Activated CD8-positive, alpha-beta memory T cell treated with anti-CD3 and anti-CD28 coated beads for 36 hours (primary cell): ENCODE measurements at regions not wholly inside any gene's neighbourhood (a gene's known extent, or its start where the extent isn't known, plus 50 kb on each side); places are given as distances from the start of the nearest gene placed in this dataset.
"Not testable (repeated sequence)": the region's sequence is repeated elsewhere in the genome, so short reads cannot be mapped to it uniquely, and the experiment has no call there.

ENCODE experiments used
- CTCF ChIA-PET: fragments of 350-600 bp; sonication (Branson Sonifier 250); formaldehyde crosslinking; loops from one replicate; lab custom pipeline; 2021; ENCODE audit warnings: antibody characterized with exemption; lab: Charles Lee
- POLR2A ChIA-PET: fragments of 350-600 bp; sonication (Branson Sonifier 250); formaldehyde crosslinking; loops from one replicate; lab custom pipeline; 2021; ENCODE audit warnings: antibody characterized with exemption; lab: Charles Lee

GRCh38 chr20:47855799-47856198 is 70.5 kb upstream of the SULF2 start:
- CTCF ChIA-PET: no interaction called here
- POLR2A ChIA-PET: no interaction called here

- CTCF ChIA-PET: no interaction called here
These were observed 69.5 kb upstream of the SULF2 start for GRCh38 chr20:47854687-47855212.

DNA sequence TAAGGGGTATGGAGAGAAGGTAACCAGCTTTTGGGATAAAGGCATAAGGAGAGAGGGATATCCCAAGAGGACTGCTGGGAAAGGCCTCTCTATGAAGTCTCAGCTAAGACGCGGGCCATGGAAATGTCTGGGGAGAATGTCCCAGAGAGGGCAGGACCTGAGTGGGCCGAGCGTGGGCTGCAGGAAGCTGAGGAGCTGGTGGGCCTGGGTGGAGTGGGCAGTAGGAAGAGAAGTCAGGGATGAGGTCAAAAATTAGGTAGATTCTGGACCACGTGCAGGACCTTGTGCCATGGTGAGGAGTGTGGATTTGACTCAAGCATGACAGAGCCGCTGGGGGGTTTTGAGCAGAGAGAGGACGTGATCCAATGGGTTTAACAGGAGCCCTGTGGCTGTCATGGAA is 66.5 kb upstream of the SULF2 start:
- POLR2A ChIA-PET: no interaction called here
- CTCF ChIA-PET: no interaction called here

More at GRCh38 chr20:47854687-47855212, 69.5 kb upstream of the SULF2 start:
- POLR2A ChIA-PET: no interaction called here

DNA sequence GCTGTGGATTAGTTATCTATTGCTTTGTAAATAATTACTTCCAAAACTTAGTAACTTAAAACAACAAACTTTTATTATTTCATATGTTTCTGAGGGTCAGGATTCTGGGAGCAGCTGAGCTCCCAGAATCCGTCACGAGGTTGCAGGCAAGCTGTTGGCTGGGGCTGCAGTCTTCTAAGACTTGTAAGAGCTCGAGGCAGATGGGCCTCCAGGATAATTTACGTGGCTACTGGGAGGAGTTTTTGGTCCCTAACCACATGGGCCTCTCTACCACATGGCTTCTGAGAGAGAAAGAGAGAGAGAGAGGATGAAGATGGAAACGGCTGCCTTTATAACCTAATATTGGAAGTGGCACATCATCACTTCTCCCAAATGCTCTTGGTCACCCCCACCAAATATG is 64.9 kb upstream of the SULF2 start:
- POLR2A ChIA-PET: no interaction called here
- CTCF ChIA-PET: no interaction called here

DNA sequence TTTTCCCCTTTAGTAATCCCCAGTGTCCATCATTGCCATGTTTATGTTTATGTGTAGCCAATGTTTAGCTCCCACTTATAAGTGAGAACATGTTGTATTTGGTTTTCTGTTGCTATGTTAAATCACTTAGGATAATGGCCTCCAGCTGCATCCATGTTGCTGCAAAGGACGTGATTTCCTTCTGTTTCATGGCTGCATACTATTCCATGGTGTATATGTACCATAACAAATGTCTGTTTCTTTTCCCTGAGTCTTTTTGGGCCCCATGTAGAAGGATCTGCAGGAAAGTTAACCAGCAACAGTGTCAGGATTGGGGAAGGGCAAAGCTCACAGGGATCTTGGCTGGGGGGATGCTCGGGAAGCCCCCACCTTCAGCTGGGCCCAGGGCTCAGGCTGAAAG is 64.3 kb upstream of the SULF2 start:
- ChIA-PET CTCF (no interaction called here), POLR2A (no interaction called here)

DNA sequence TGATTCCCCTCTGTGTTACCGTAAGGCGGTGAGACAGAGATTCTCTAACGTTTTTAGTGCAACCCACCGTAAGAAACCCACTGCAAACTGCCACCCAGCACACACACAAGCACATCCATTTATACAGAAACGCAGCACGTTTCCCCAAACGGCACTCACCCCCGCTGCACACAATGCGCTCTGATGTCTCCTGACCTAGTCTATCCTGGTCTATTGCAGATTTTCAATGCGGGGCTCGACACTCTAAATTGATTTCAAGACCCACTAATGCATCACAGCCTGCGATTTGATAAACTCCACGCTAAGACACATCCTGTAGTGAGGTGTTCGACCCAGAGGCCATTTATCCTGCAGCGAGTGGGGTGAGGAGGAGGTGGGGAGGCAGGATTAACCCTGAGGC is 63.7 kb upstream of the SULF2 start:
- CTCF ChIA-PET: no interaction called here

GRCh38 chr20:47848534-47848933 is 63.3 kb upstream of the SULF2 start:
- CTCF ChIA-PET, POLR2A ChIA-PET: not testable (repeated sequence)

More for the DNA sequence above, 63.7 kb upstream of the SULF2 start:
- POLR2A ChIA-PET: no interaction called here

GRCh38 chr20:47847884-47848485 is 62.7 kb upstream of the SULF2 start:
- POLR2A ChIA-PET: no interaction called here
- CTCF ChIA-PET: no interaction called here

DNA sequence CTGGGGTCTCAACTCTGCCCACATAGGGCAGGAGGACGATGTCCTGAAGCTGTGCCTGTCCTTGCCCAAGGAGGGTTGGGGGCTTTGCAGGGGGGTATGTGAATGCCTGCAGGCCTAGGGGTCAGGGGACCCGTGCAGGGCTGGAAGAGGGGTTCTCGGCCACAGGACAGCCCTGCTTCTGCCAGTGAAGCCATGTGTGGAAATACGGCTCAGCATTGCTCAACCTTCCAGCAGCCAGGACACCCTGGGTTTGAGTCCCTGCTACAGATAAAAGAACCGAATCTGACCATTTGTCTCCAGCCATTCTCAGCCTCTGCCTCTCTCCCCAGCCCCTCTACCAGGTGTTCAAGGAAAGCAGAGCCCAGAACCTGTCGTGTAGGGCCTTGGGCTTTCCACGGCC is 61.9 kb upstream of the SULF2 start:
- POLR2A ChIA-PET, CTCF ChIA-PET: not testable (repeated sequence)

- POLR2A ChIA-PET, CTCF ChIA-PET: not testable (repeated sequence)
These were observed 61.4 kb upstream of the SULF2 start for GRCh38 chr20:47846651-47847050.

GRCh38 chr20:47845382-47845977 is 60.2 kb upstream of the SULF2 start:
- CTCF ChIA-PET, POLR2A ChIA-PET: not testable (repeated sequence)

DNA sequence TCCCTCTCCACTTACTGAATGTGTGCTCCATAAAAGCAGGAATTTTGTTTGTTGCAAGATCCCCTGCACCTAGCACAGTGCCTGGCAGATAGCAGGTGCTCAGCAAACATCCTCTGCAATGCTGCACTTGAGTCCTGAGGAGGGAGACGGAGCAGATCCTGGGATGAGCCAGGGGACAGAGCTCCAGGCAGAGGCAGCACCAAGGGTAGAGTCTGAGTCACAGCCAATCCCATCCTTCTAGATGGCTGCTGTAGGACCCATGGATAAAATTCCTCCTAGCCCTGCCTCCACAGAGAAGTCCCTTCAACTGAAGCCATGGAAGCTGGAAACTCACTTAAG is 59.3 kb upstream of the SULF2 start:
- CTCF ChIA-PET, POLR2A ChIA-PET: not testable (repeated sequence)

GRCh38 chr20:47843886-47844567 is 58.7 kb upstream of the SULF2 start:
- CTCF ChIA-PET: no interaction called here
- POLR2A ChIA-PET: no interaction called here

DNA sequence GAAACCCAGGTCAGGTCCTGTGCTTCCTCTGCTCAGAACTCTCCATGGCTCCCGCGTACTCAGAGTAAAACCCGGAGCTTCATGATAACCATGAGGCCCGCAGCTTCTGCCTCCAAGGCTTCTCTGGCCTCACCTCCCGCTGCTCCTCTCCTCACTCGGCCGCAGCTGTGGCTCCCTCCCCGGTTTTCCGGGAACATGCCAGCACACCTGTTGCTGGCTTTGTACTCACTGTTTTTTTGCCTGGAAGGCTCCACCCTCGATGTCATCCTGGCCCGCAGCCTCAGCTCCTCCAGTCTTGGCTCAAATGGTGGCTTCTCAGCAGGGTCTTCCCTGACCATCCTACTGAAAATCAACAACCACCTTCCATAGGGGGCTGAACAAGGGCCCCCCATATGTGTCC is 57.7 kb upstream of the SULF2 start:
- POLR2A ChIA-PET, CTCF ChIA-PET: not testable (repeated sequence)

DNA sequence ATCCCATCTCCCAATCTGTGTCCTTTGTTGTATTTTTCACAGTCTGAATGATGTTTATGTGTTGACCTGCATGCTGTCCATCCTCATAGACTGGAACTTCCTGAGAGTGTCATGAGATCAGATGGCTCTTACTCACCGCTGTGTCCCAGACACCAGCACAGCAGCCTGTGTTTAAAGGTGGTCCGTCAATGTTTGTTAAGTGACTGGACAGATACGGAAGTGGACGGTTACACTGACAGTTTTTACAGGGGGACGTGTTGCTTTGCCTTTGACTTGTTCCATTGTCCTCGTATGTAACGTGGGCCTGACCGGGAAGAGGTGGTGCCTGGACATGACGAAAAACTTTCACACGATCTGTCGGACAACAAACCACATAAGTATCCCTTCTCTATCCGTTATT is 56.7 kb upstream of the SULF2 start:
- CTCF ChIA-PET, POLR2A ChIA-PET: not testable (repeated sequence)

DNA sequence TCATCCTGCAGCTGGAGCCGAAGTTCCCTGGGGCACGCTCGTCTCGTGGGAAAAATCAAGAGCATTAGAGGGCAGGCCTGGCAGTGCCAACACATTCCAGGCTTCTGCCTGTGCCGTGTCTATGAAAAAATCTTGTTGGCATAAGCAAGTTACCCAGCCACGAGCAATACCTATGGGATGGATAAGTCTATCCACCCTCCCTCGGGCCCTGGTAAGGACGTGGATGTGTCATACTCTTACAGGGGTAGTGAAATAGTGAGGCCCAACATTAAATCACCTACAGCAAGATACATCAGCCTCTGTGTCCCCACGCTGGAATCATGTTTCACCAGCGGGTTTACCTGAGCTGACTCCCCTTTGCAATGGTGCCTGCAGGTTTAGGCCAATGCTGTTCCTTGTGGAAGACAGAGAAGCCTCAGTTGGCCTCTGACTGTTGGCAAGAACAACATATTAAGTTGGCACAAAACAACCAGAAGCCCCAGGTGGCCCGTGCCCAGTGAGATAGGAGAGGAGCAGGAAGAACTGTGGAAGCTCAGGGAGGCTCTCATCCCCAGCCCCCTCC is 51.1 kb upstream of the SULF2 start:
- CTCF ChIA-PET, POLR2A ChIA-PET: not testable (repeated sequence)
